Esophagus squamous epithelium (tissue), 4 donors: ENCODE measurements at regions not wholly inside any gene's neighbourhood (a gene's known extent, or its start where the extent isn't known, plus 50 kb on each side); places are given as distances from the start of the nearest gene placed in this dataset.

Source experiments
- POLR2A ChIP-seq, 4 donors: fragments of 450-650 bp; IDR thresholded peaks; one replicate each; pipeline ENCODE4 v1.6.1; 2017; ENCODE audit warnings: antibody characterized with exemption in 4 of 4, mild to moderate bottlenecking in 4 of 4, moderate library complexity in 3 of 4
- TF ChIP-seq, protein P1 (sequence below), 6 experiments: fragments of 450-650 bp in 4 of 6; fragments of 200-600 bp in 2 of 6; sonication (generic) in 2 of 6; IDR thresholded peaks; one replicate each; pipeline ENCODE4 v1.5.1; 2016 to 2019; ENCODE audit warnings: antibody characterized with exemption in 6 of 6, mild to moderate bottlenecking in 4 of 6, moderate library complexity in 4 of 6

DNA sequence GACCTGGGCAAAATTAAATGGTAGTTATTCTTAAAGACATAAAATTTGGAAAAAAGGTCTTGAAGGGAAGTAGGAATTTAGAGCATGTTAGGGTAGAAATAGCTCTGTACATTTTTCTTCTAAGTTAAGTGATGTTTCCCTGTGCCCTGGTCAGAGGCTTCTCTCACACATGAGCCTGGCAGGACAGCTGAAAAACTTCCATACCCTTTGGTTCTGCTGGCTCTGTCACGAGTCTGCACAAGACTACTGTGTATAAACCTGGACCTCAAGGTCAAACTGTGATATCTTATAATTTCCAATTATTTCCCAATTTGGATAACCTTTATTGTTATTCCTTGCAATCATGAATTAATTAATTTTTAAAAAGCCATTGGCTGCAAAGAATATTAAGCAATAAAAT, 664.7 kb downstream of the BCL11A start:
- TF ChIP-seq, protein P1, sequence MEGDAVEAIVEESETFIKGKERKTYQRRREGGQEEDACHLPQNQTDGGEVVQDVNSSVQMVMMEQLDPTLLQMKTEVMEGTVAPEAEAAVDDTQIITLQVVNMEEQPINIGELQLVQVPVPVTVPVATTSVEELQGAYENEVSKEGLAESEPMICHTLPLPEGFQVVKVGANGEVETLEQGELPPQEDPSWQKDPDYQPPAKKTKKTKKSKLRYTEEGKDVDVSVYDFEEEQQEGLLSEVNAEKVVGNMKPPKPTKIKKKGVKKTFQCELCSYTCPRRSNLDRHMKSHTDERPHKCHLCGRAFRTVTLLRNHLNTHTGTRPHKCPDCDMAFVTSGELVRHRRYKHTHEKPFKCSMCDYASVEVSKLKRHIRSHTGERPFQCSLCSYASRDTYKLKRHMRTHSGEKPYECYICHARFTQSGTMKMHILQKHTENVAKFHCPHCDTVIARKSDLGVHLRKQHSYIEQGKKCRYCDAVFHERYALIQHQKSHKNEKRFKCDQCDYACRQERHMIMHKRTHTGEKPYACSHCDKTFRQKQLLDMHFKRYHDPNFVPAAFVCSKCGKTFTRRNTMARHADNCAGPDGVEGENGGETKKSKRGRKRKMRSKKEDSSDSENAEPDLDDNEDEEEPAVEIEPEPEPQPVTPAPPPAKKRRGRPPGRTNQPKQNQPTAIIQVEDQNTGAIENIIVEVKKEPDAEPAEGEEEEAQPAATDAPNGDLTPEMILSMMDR (IDR thresholded peaks at IDR 0.05): no peak
- TF ChIP-seq POLR2A (IDR thresholded peaks at IDR 0.05): no peak
